Upper lobe of right lung (tissue), 1 donor: ENCODE measurements at regions not wholly inside any gene's neighbourhood (a gene's known extent, or its start where the extent isn't known, plus 50 kb on each side); places are given as distances from the start of the nearest gene placed in this dataset.

Experiments used
- ATAC-seq: fragments of 200-7000 bp; cut with Tn5 transposase; one replicate; pipeline ENCODE4 v1.9.1; 2020; ENCODE audit warnings: mild to moderate bottlenecking, moderate library complexity
- DNase-seq: peaks from one replicate; pipeline ENCODE4 v3.0.0-alpha.2; 2020
- H3K27ac ChIP-seq: fragments of 200-600 bp; one replicate; pipeline ENCODE4 v1.8.0; 2022
- H3K27me3 ChIP-seq: fragments of 200-600 bp; one replicate; pipeline ENCODE4 v1.8.0; 2022; ENCODE audit warnings: mild to moderate bottlenecking
- H3K36me3 ChIP-seq: fragments of 200-600 bp; one replicate; pipeline ENCODE4 v1.8.0; 2022
- H3K4me1 ChIP-seq: fragments of 200-600 bp; one replicate; pipeline ENCODE4 v1.8.0; 2022
- H3K4me3 ChIP-seq: fragments of 200-600 bp; one replicate; pipeline ENCODE4 v1.8.0; 2022; ENCODE audit warnings: mild to moderate bottlenecking
- H3K9me3 ChIP-seq: fragments of 200-600 bp; one replicate; pipeline ENCODE4 v1.8.0; 2022
- intact Hi-C: fragments of 100-400 bp; cut with DNase I; formaldehyde crosslinking; loops from one replicate; pipeline ENCODE4 v1.11.0; 2022
- TF ChIP-seq, protein P1 (sequence below): fragments of 200-600 bp; IDR thresholded peaks from one replicate; pipeline ENCODE4 v1.8.0; 2022; ENCODE audit warnings: antibody characterized with exemption
- donor health status: DM: no; HTN: yes; CAD: no; lungs with severe emphysema.

DNA sequence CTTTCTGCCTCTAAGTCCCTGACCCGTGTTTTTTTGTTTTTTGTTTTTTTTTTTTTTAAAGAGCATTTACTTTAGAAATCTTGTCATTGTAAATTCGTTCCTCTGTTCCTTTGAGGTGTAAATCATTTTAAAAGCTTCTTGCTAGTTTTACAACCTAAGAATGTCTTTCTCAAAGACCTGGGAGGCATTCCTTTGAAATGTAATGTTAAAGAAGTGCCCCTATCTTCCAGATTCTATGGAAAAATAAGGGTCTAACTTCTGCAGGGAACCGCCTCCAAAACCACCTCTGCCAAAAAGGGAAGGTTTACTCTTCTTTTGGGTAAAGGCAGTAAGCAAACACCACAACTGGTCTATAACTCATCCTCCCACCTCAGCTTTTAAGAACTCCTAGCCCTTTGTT, 259.6 kb upstream of the ZNF804A start:
- Histone ChIP-seq H3K27ac (no peak overlapping the region), H3K36me3 (no peaks in the 10 kb centered on the region), H3K9me3 (no peaks in the 10 kb centered on the region), H3K4me3 (no peak overlapping the region), H3K4me1 (no peaks in the 10 kb centered on the region), H3K27me3 (no peaks in the 10 kb centered on the region)
- ATAC-seq (no peak), DNase-seq (no peak)
- intact Hi-C loops = no loop called here
- TF ChIP-seq, protein P1, sequence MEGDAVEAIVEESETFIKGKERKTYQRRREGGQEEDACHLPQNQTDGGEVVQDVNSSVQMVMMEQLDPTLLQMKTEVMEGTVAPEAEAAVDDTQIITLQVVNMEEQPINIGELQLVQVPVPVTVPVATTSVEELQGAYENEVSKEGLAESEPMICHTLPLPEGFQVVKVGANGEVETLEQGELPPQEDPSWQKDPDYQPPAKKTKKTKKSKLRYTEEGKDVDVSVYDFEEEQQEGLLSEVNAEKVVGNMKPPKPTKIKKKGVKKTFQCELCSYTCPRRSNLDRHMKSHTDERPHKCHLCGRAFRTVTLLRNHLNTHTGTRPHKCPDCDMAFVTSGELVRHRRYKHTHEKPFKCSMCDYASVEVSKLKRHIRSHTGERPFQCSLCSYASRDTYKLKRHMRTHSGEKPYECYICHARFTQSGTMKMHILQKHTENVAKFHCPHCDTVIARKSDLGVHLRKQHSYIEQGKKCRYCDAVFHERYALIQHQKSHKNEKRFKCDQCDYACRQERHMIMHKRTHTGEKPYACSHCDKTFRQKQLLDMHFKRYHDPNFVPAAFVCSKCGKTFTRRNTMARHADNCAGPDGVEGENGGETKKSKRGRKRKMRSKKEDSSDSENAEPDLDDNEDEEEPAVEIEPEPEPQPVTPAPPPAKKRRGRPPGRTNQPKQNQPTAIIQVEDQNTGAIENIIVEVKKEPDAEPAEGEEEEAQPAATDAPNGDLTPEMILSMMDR = no peak

DNA sequence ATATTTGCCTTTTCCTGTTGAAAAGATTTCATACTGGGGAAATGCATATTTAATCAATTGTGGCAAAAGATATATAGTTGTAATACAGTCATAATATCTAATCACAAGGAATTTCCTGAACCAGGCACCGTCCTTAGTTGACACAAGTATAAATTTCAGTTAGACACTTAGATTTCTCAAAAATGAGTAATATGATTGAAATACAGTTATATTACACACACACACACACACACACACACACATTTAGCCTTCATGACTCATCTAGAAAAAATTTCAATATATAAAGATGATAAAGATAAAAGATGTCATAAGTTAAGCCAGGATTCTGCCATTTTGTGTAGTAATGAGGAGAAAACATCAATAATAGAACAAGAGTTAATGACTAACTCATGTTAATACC, 258.4 kb upstream of the ZNF804A start:
- no peaks in the 10 kb centered on the region for H3K9me3 ChIP-seq
- no peaks in the 10 kb centered on the region for H3K36me3 ChIP-seq
- no peak overlapping the region for H3K4me3 ChIP-seq
- TF ChIP-seq, protein P1 = no peak
- DNase-seq = no peak
- no peaks in the 10 kb centered on the region for H3K27me3 ChIP-seq
- no peak for ATAC-seq
- H3K27ac ChIP-seq = no peak overlapping the region
- intact Hi-C loops = no loop called here
- no peaks in the 10 kb centered on the region for H3K4me1 ChIP-seq

DNA sequence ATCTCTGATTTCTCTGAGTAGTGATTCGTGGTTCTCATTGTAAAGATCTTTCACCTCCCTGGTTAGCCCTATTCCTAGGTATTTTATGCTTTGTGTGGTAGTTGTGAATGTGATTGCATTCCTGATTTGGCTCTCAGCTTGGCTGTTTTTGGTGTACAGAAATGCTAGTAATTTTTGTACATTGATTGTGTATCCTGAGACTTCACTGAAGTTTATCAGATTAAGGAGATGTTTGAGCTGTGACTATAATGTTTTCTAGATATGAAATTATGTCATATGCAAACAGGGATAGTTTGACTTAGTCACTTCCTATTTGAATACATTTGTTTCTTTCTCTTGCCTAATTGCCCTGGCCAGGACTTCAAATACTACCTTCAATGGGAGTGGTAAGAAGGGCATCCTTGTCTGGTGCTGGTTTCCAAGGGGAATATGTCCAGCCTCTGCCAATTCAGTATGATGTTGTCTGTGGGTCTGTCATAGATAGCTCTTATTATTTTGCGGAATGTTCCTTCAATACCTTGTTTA, 251.9 kb upstream of the ZNF804A start:
- DNase-seq (no peak), ATAC-seq (no peak)
- H3K36me3 ChIP-seq = no peaks in the 10 kb centered on the region
- intact Hi-C loops = no loop called here
- no peaks in the 10 kb centered on the region for H3K4me1 ChIP-seq
- H3K9me3 ChIP-seq = no peaks in the 10 kb centered on the region
- TF ChIP-seq, protein P1 = no peak
- H3K4me3 ChIP-seq = no peak overlapping the region
- H3K27ac ChIP-seq = no peak overlapping the region
- H3K27me3 ChIP-seq = no peaks in the 10 kb centered on the region

DNA sequence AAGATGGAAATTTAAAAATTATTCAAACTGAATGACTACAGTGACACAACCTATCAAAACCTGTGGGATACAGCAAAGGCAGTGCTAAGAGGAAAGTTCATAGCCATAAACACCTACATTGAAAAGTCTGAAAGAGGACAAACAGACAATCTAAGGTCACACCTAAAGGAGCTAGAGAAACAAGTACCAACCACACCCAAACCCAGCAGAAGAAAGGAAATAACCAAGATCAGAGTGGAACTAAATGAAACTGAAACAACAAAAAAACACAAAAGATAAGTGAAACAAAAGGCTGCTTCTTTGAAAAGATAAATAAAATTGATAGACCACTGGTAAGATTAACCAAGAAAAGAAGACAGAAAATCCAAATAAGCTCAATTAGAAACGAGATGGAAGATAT, 247.2 kb upstream of the ZNF804A start:
- H3K36me3 ChIP-seq = no peaks in the 10 kb centered on the region
- no peak overlapping the region for H3K27ac ChIP-seq
- DNase-seq = no peak
- H3K4me1 ChIP-seq = no peaks in the 10 kb centered on the region
- no peaks in the 10 kb centered on the region for H3K27me3 ChIP-seq
- TF ChIP-seq, protein P1 = no peak
- H3K9me3 ChIP-seq = no peaks in the 10 kb centered on the region
- H3K4me3 ChIP-seq = no peak overlapping the region
- ATAC-seq = no peak
- intact Hi-C loops = no loop called here

DNA sequence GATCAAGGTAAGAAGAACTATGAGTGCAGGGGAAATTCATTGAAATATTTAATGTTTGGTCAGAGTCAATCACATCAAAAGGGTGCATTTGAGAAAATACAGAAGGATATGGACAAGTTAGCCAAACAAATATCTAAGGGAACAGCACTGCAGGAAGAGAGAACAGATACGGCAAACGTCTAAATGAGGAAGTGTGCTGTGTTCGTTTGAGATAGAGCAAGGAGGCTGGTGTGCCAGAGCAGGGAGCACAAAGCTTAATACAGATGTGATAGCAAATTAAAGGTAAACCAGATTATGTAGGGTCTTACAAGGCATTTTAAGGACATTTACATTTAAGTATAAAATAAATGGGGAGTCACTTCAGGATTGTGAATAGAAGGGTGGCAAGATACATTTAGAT, 241.3 kb upstream of the ZNF804A start:
- Histone ChIP-seq H3K36me3 (no peaks in the 10 kb centered on the region), H3K4me1 (no peaks in the 10 kb centered on the region), H3K4me3 (no peak overlapping the region), H3K9me3 (no peaks in the 10 kb centered on the region), H3K27ac (no peak overlapping the region), H3K27me3 (no peaks in the 10 kb centered on the region)
- intact Hi-C loops = no loop called here
- TF ChIP-seq, protein P1 = no peak
- DNase-seq (no peak), ATAC-seq (no peak)

DNA sequence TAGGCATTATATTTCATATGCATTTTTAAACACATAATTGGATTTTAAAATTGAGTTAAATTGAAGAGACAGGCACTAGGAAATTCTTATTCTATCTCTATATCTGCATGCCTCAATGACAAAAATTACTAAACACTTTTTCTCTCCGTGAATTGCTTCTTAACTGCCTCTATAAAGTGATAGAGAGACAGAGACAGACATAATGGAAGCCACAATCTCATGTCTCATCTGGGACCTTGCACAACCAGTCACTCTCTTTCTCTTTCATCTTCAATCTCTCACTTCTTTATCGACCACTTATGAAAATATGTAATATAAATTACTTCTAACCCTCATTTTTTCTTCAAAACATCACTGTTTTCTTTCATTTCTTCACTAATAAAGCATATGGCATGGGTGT, 238.9 kb upstream of the ZNF804A start:
- no peak overlapping the region for H3K27ac ChIP-seq
- H3K36me3 ChIP-seq = no peaks in the 10 kb centered on the region
- no peak overlapping the region for H3K4me3 ChIP-seq
- ATAC-seq = no peak
- H3K4me1 ChIP-seq = no peaks in the 10 kb centered on the region
- no peaks in the 10 kb centered on the region for H3K9me3 ChIP-seq
- intact Hi-C loops = no loop called here
- TF ChIP-seq, protein P1 = no peak
- no peak for DNase-seq
- no peaks in the 10 kb centered on the region for H3K27me3 ChIP-seq
